ENCODE measurements at regions not wholly inside any gene's neighbourhood (a gene's known extent, or its start where the extent isn't known, plus 50 kb on each side); places are given as distances from the start of the nearest gene placed in this dataset.

GRCh38 chr2:64727013-64727767, 73.5 kb upstream of the SERTAD2 start:
- TF ChIP-seq EZH2 (IDR thresholded peaks at IDR 0.05; ENCODE audit: borderline replicate concordance, low read length) (no peak), CTCF (IDR thresholded peaks at IDR 0.05; ENCODE audit: low read length) (no peak)

All from OCI-LY1 (cell line).